ENCODE measurements at regions not wholly inside any gene's neighbourhood (a gene's known extent, or its start where the extent isn't known, plus 50 kb on each side); places are given as distances from the start of the nearest gene placed in this dataset.
"Not testable (repeated sequence)": the region's sequence is repeated elsewhere in the genome, so short reads cannot be mapped to it uniquely, and the experiment has no call there.

GRCh38 chr4:11066584-11066983 is 362.1 kb downstream of the HS3ST1 start:
- TF ChIP-seq YY1 (IDR thresholded peaks at IDR 0.05; ENCODE audit: insufficient read depth, insufficient read length); SUZ12 (IDR thresholded peaks at IDR 0.05; ENCODE audit: extremely low read depth, insufficient read depth, insufficient read length); ZNF274 (IDR thresholded peaks at IDR 0.05; ENCODE audit: low read depth, low read length): not testable (repeated sequence)

All from NT2/D1 (cell line).